ENCODE measurements at regions not wholly inside any gene's neighbourhood (a gene's known extent, or its start where the extent isn't known, plus 50 kb on each side); places are given as distances from the start of the nearest gene placed in this dataset.

GRCh38 chr10:63702092-63702491 is 180.9 kb downstream of the REEP3 start:
- TF ChIP-seq CTCF (IDR thresholded peaks at IDR 0.05) (no peak), POLR2AphosphoS5 (IDR thresholded peaks at IDR 0.05) (no peak), POLR2A (IDR thresholded peaks at IDR 0.05) (no peak)
